WTC11 (cell line): ENCODE measurements at regions not wholly inside any gene's neighbourhood (a gene's known extent, or its start where the extent isn't known, plus 50 kb on each side); places are given as distances from the start of the nearest gene placed in this dataset.

Experiments used
- CREB1 ChIP-seq: sonication (generic); formaldehyde crosslinking; IDR thresholded peaks from 2 replicates; pipeline ENCODE4 v1.8.0; 2023; ENCODE audit warnings: mild to moderate bottlenecking, missing genetic modification reagents
- NFE2L1 ChIP-seq: sonication (generic); formaldehyde crosslinking; IDR thresholded peaks from 2 replicates; pipeline ENCODE4 v1.8.1; 2023; ENCODE audit warnings: missing genetic modification reagents
- NR2C2 ChIP-seq: sonication (generic); formaldehyde crosslinking; IDR thresholded peaks from 2 replicates; pipeline ENCODE4 v1.8.0; 2022; ENCODE audit warnings: mild to moderate bottlenecking, missing genetic modification reagents
- NR3C1 ChIP-seq: sonication (generic); formaldehyde crosslinking; conservative IDR thresholded peaks from 2 replicates; pipeline ENCODE4 v1.8.1; 2023; ENCODE audit warnings: low read depth, mild to moderate bottlenecking, missing genetic modification reagents
- SP1 ChIP-seq: sonication (generic); formaldehyde crosslinking; conservative IDR thresholded peaks from 2 replicates; pipeline ENCODE4 v1.8.1; 2022; ENCODE audit warnings: missing genetic modification reagents
- TEAD1 ChIP-seq: sonication (generic); formaldehyde crosslinking; IDR thresholded peaks from 2 replicates; pipeline ENCODE4 v1.8.0; 2022; ENCODE audit warnings: mild to moderate bottlenecking, missing genetic modification reagents
- TP53 ChIP-seq: sonication (generic); formaldehyde crosslinking; IDR thresholded peaks from 2 replicates; pipeline ENCODE4 v1.8.1; 2023; ENCODE audit warnings: mild to moderate bottlenecking, missing genetic modification reagents
- USF2 ChIP-seq: sonication (generic); formaldehyde crosslinking; IDR thresholded peaks from 2 replicates; pipeline ENCODE4 v1.8.1; 2023; ENCODE audit warnings: mild to moderate bottlenecking, missing genetic modification reagents, moderate library complexity
- TF ChIP-seq, protein P1 (sequence below): fragments of 200-600 bp; IDR thresholded peaks from 2 replicates; pipeline ENCODE4 v1.8.0; 2022; ENCODE audit warnings: antibody characterized with exemption
- TF ChIP-seq, protein P2 (sequence below): sonication (generic); formaldehyde crosslinking; conservative IDR thresholded peaks from 2 replicates; pipeline ENCODE4 v1.8.1; 2023; ENCODE audit warnings: mild to moderate bottlenecking, low read depth, missing genetic modification reagents, moderate library complexity
- TF ChIP-seq, protein P3 (sequence below): sonication (generic); formaldehyde crosslinking; IDR thresholded peaks from 2 replicates; pipeline ENCODE4 v1.8.1; 2022; ENCODE audit warnings: low read depth, missing genetic modification reagents, borderline replicate concordance
- TF ChIP-seq, protein P4 (sequence below): sonication (generic); formaldehyde crosslinking; conservative IDR thresholded peaks from 2 replicates; pipeline ENCODE4 v1.8.1; 2022; ENCODE audit warnings: mild to moderate bottlenecking, missing genetic modification reagents

DNA sequence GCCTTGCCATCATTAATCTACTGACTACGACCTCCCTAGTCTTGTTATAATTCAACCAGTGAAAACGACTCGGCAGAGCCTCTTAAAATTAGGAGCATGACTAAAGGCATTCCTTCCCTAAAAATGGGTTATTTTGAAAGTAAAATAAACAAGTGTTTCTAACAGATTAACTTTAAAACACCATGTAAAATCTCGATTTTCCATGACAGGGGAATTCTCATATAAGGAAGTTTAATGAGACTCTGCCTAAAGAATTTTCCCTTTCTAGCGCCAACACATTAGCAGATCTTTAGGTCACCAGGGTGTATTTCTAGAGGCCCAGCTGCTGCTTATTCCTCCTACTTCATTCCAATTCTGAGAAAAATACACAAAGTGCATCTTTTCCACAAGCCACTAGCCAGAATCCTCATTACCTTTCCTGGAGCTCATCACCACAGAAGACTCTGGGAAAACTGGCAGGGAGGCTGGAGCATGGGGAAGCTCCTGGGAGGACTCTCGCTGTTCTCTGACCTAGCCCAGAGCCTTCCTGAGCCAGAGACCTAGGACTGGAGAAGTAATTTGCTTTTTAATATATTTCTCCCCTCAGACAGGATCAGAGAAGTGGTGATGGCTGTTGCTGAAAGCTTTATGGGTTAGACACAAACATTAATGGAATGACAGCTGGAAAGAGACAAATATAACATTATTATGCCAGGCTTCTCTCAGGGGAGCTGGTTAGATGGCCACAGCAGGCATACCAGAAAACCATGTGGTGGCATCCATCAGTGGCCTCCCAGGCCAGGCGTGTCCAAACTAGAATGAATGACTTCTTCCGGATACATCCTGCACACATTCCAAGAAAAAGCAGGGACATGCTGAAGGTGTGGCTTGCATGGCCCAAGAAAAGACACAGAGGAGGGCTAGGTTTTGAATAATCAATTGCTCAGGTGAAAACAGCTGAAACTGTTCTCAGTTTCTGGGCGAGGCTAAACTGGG, 63.6 kb upstream of the CTTNBP2NL start:
- TF ChIP-seq, protein P1, sequence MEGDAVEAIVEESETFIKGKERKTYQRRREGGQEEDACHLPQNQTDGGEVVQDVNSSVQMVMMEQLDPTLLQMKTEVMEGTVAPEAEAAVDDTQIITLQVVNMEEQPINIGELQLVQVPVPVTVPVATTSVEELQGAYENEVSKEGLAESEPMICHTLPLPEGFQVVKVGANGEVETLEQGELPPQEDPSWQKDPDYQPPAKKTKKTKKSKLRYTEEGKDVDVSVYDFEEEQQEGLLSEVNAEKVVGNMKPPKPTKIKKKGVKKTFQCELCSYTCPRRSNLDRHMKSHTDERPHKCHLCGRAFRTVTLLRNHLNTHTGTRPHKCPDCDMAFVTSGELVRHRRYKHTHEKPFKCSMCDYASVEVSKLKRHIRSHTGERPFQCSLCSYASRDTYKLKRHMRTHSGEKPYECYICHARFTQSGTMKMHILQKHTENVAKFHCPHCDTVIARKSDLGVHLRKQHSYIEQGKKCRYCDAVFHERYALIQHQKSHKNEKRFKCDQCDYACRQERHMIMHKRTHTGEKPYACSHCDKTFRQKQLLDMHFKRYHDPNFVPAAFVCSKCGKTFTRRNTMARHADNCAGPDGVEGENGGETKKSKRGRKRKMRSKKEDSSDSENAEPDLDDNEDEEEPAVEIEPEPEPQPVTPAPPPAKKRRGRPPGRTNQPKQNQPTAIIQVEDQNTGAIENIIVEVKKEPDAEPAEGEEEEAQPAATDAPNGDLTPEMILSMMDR = no peak
- TF ChIP-seq NR3C1 (CRISPR knock-in tag) (no peak), NR2C2 (no peak), NFE2L1 (CRISPR knock-in tag) (no peak), TEAD1 (CRISPR knock-in tag) (no peak), USF2 (CRISPR knock-in tag) (no peak), TP53 (CRISPR knock-in tag) (no peak), SP1 (CRISPR knock-in tag) (no peak), CREB1 (CRISPR knock-in tag) (no peak)
- TF ChIP-seq, protein P2, sequence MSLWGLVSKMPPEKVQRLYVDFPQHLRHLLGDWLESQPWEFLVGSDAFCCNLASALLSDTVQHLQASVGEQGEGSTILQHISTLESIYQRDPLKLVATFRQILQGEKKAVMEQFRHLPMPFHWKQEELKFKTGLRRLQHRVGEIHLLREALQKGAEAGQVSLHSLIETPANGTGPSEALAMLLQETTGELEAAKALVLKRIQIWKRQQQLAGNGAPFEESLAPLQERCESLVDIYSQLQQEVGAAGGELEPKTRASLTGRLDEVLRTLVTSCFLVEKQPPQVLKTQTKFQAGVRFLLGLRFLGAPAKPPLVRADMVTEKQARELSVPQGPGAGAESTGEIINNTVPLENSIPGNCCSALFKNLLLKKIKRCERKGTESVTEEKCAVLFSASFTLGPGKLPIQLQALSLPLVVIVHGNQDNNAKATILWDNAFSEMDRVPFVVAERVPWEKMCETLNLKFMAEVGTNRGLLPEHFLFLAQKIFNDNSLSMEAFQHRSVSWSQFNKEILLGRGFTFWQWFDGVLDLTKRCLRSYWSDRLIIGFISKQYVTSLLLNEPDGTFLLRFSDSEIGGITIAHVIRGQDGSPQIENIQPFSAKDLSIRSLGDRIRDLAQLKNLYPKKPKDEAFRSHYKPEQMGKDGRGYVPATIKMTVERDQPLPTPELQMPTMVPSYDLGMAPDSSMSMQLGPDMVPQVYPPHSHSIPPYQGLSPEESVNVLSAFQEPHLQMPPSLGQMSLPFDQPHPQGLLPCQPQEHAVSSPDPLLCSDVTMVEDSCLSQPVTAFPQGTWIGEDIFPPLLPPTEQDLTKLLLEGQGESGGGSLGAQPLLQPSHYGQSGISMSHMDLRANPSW (CRISPR knock-in tag) = no peak
- TF ChIP-seq, protein P3, sequence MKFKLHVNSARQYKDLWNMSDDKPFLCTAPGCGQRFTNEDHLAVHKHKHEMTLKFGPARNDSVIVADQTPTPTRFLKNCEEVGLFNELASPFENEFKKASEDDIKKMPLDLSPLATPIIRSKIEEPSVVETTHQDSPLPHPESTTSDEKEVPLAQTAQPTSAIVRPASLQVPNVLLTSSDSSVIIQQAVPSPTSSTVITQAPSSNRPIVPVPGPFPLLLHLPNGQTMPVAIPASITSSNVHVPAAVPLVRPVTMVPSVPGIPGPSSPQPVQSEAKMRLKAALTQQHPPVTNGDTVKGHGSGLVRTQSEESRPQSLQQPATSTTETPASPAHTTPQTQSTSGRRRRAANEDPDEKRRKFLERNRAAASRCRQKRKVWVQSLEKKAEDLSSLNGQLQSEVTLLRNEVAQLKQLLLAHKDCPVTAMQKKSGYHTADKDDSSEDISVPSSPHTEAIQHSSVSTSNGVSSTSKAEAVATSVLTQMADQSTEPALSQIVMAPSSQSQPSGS (CRISPR knock-in tag) = no peak
- TF ChIP-seq, protein P4, sequence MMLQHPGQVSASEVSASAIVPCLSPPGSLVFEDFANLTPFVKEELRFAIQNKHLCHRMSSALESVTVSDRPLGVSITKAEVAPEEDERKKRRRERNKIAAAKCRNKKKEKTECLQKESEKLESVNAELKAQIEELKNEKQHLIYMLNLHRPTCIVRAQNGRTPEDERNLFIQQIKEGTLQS (CRISPR knock-in tag) = no peak
